SK-N-SH (cell line): ENCODE measurements at regions not wholly inside any gene's neighbourhood (a gene's known extent, or its start where the extent isn't known, plus 50 kb on each side); places are given as distances from the start of the nearest gene placed in this dataset.
A peak's percentile ranks its signal among the peaks of the same experiment; 100 is the strongest.

Experiments used
- CTCF ChIA-PET: fragments of 300-600, 350-600 bp; formaldehyde crosslinking; extraction: SDS; loops from one replicate; lab custom pipeline; 2021; lab: Yijun Ruan, JAX
- POLR2A ChIA-PET: fragments of 350-600 bp; sonication (Branson Sonifier 250); formaldehyde crosslinking; extraction: SDS; loops from one replicate; lab custom pipeline; 2020; ENCODE audit warnings: antibody characterized with exemption, inconsistent platforms; lab: Yijun Ruan, JAX
- DNase-seq: peaks from one replicate; pipeline ENCODE4 v3.0.0; 2012
- H2AFZ ChIP-seq: fragments of 200-600 bp; sonication (generic); 2 replicates; pipeline ENCODE4 v1.8.1; 2016; ENCODE audit warnings: antibody characterized with exemption, mild to moderate bottlenecking, low read depth
- H3F3A ChIP-seq: fragments of 200-600 bp; sonication (generic); replicated peaks from 2 replicates; pipeline ENCODE3; 2016; ENCODE audit warnings: antibody characterized with exemption, mild to moderate bottlenecking; ENCODE audit not compliant: insufficient read depth
- H3K27ac ChIP-seq, 2 experiments: fragments of 200-500 bp in 1 of 2; fragments of 200-600 bp in 1 of 2; sonication (Bioruptor generic) in 1 of 2; sonication (generic), shearing (Covaris generic) in 1 of 2; 2 replicates each; pipeline versions ENCODE4 v1.5.1 to v1.6.1; 2014 to 2016; ENCODE audit warnings: low read depth in 2 of 2, inconsistent platforms in 1 of 2, low read length in 1 of 2, mild to moderate bottlenecking in 1 of 2, mixed read lengths in 1 of 2
- H3K27me3 ChIP-seq: fragments of 200-600 bp; sonication (generic), shearing (Covaris generic); 2 replicates; pipeline ENCODE4 v1.6.1; 2016; ENCODE audit warnings: mixed run types; ENCODE audit not compliant: insufficient read depth
- H3K36me3 ChIP-seq, 2 experiments: fragments of 200-500 bp in 1 of 2; fragments of 200-600 bp in 1 of 2; sonication (Bioruptor generic) in 1 of 2; sonication (generic) in 1 of 2; replicated peaks in 1 of 2; 2 replicates each; pipeline versions ENCODE3 to v1.5.1; 2014 to 2016; ENCODE audit warnings: low read length in 1 of 2, mild to moderate bottlenecking in 1 of 2; ENCODE audit not compliant: insufficient read depth in 2 of 2, control insufficient read depth in 1 of 2
- H3K4me1 ChIP-seq, 2 experiments: fragments of 200-500 bp in 1 of 2; fragments of 200-600 bp in 1 of 2; sonication (Bioruptor generic) in 1 of 2; sonication (generic), shearing (Covaris generic) in 1 of 2; 2 replicates each; pipeline versions ENCODE4 v1.5.1 to v1.6.1; 2014 to 2016; ENCODE audit warnings: low read depth in 1 of 2, low read length in 1 of 2, mixed run types in 1 of 2; ENCODE audit not compliant: insufficient read depth in 2 of 2, control insufficient read depth in 1 of 2
- H3K4me2 ChIP-seq: fragments of 200-600 bp; sonication (generic), shearing (Covaris generic); 2 replicates; pipeline ENCODE4 v1.6.1; 2017; ENCODE audit warnings: mixed run types
- H3K4me3 ChIP-seq, 2 experiments: fragments of 200-500 bp in 1 of 2; fragments of 200-600 bp in 1 of 2; sonication (Bioruptor generic) in 1 of 2; sonication (generic), shearing (Covaris generic) in 1 of 2; 2 replicates each; pipeline versions ENCODE4 v1.5.1 to v1.8.1; 2014 to 2016; ENCODE audit warnings: low read depth in 2 of 2, inconsistent platforms in 1 of 2, low read length in 1 of 2, mild to moderate bottlenecking in 1 of 2, mixed read lengths in 1 of 2, moderate library complexity in 1 of 2
- H3K79me2 ChIP-seq: fragments of 200-600 bp; sonication (generic); 2 replicates; pipeline ENCODE4 v1.8.1; 2017; ENCODE audit warnings: mild to moderate bottlenecking; ENCODE audit not compliant: insufficient read depth
- H3K9ac ChIP-seq: fragments of 200-600 bp; sonication (generic); 2 replicates; pipeline ENCODE4 v1.6.1; 2017; ENCODE audit warnings: mixed run types
- H3K9me2 ChIP-seq: fragments of 200-600 bp; sonication (generic); 2 replicates; pipeline ENCODE4 v1.6.1; 2017; ENCODE audit warnings: mixed run types
- H3K9me3 ChIP-seq: fragments of 200-600 bp; sonication (generic); 2 replicates; pipeline ENCODE4 v1.6.1; 2017; ENCODE audit warnings: mixed run types, mild to moderate bottlenecking, moderate library complexity
- H4K20me1 ChIP-seq: fragments of 200-600 bp; sonication (generic); 2 replicates; pipeline ENCODE4 v1.6.1; 2017; ENCODE audit warnings: mild to moderate bottlenecking, mixed run types; ENCODE audit not compliant: insufficient read depth
- EP300 ChIP-seq, 2 experiments: IDR thresholded peaks; 2 replicates each; pipeline versions ENCODE4 v1.4.0 to v1.6.1; 2012; ENCODE audit warnings: borderline replicate concordance in 1 of 2, low read depth in 1 of 2, low read length in 1 of 2
- FOSL2 ChIP-seq: IDR thresholded peaks from 2 replicates; pipeline ENCODE4 v1.4.0; 2012; ENCODE audit warnings: low read depth, mild to moderate bottlenecking, moderate library complexity, borderline replicate concordance
- IRF3 ChIP-seq: fragments of 150-350 bp; IDR thresholded peaks from 2 replicates; pipeline ENCODE4 v1.6.1; 2016; ENCODE audit warnings: mild to moderate bottlenecking, low read depth, low read length
- JUND ChIP-seq: IDR thresholded peaks from 2 replicates; pipeline ENCODE4 v1.4.0; 2012
- PBX3 ChIP-seq: IDR thresholded peaks from 2 replicates; pipeline ENCODE4; 2012
- RAD21 ChIP-seq: IDR thresholded peaks from 2 replicates; pipeline ENCODE4 v1.6.1; 2012; ENCODE audit warnings: mild to moderate bottlenecking, low read length
- SMC3 ChIP-seq: IDR thresholded peaks from 2 replicates; pipeline ENCODE4 v1.6.1; 2012; ENCODE audit warnings: low read depth, low read length, improper control_type of control experiment
- TCF12 ChIP-seq: IDR thresholded peaks from 2 replicates; pipeline ENCODE4 v1.4.0; 2012
- TEAD4 ChIP-seq: IDR thresholded peaks from 2 replicates; pipeline ENCODE4 v1.4.0; 2012; ENCODE audit warnings: mild to moderate bottlenecking, borderline replicate concordance; ENCODE audit not compliant: insufficient read depth
- USF1 ChIP-seq: IDR thresholded peaks from 2 replicates; pipeline ENCODE4 v1.4.0; 2012; ENCODE audit warnings: low read depth, borderline replicate concordance
- YY1 ChIP-seq: IDR thresholded peaks from 2 replicates; pipeline ENCODE4 v1.4.0; 2012; ENCODE audit warnings: low read depth, mild to moderate bottlenecking
- WGBS: methylation state at CpG from one replicate; pipeline ENCODE4 v1.1.6; 2017; ENCODE audit warnings: low lambda C conversion rate; 5-methylcytosine and 5-hydroxymethylcytosine counted together

GRCh38 chr15:88989578-88989977, 76.4 kb upstream of the MFGE8 start:
- H3K4me2 ChIP-seq, result peak overlapping the region; percentile 54
- H3K27ac ChIP-seq, result peak overlapping the region; percentile 58 to 73; a peak in 3 of 4 replicates
- no peaks in the 10 kb centered on the region for H4K20me1 ChIP-seq
- H3K4me3 ChIP-seq, result no peak overlapping the region; a peak in 1 of 4 replicates
- no peak for DNase-seq
- no peaks in the 10 kb centered on the region for H3K27me3 ChIP-seq
- CTCF ChIA-PET, result interaction anchor here (0.7 to 2.2 kb wide), 4 partner anchors 9 to 182 kb away, joined by 3 to 5 read pairs (median 4); no protein-coding TSS in a partner anchor
- H3F3A ChIP-seq, result peaks cover 20% of the 10 kb centered on the region
- no peak overlapping the region for H3K9ac ChIP-seq
- POLR2A ChIA-PET, result no interaction called here
- TF ChIP-seq TEAD4, result peak; percentile 49; the same call in 1 of the 2 replicates
- peak; percentile 74 for TF ChIP-seq FOSL2
- TF ChIP-seq JUND, result peak; percentile 52
- no peak for TF ChIP-seq RAD21
- no peak for TF ChIP-seq IRF3
- TF ChIP-seq PBX3, result 0 out of 2 replicates have a peak, but pooled peaks have one; percentile 15
- peak; percentile 54; the same call in 1 of the 2 replicates for TF ChIP-seq TCF12
- peak in 1 of 2 experiments; percentile 16; a peak in 1 of 4 replicates for TF ChIP-seq EP300 (IDR thresholded peaks at IDR 0.05; ENCODE audit: borderline replicate concordance in 1 of 2, low read depth in 1 of 2, low read length in 1 of 2)
- H3K9me3 ChIP-seq, result no peaks in the 10 kb centered on the region
- H3K4me1 ChIP-seq, result peaks cover 0 to 19% of the 10 kb centered on the region in 2 experiments; a peak in 1 of 4 replicates
- 44% methylated on average over 5 of the region's 5 CpGs for WGBS
- no peaks in the 10 kb centered on the region for H3K79me2 ChIP-seq
- H3K36me3 ChIP-seq, result no peaks in the 10 kb centered on the region
- peak overlapping the region; percentile 45; the same call in 1 of the 2 replicates for H2AFZ ChIP-seq
- no peaks in the 10 kb centered on the region for H3K9me2 ChIP-seq

DNA sequence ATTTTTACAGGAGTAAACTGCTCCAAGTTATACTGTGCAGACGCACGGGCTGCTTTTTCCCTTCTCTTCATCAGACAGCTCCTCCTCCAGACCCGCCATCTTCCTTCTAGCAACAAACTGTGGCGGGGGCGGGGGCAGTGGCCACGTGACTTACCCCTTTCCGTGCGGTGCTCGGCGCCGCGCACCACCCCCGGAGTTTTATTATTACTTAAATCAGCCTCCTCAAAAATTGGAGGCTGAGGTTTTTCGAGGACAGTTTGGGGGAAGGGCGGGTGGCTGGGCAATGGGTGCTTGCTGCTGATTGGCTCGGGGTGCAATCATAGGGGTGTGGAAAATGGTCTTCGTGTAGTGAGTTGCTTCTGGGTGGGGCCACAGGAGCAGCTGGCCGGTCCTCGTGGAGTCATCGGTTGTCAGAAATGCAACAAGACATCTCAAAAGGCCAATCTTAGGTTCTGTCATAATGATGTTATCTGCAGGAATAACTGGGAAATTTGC, 77.1 kb upstream of the MFGE8 start:
- peak overlapping the region in 1 of 2 experiments; percentile 28; a peak in 3 of 4 replicates for H3K4me3 ChIP-seq
- CTCF ChIA-PET, result interaction anchor here (1.3 to 1.4 kb wide), 2 partner anchors 27 to 85 kb away, joined by 4 to 5 read pairs; no protein-coding TSS in a partner anchor
- H3K27ac ChIP-seq, result peak overlapping the region; percentile 58 to 73; a peak in 3 of 4 replicates
- H3K79me2 ChIP-seq, result no peaks in the 10 kb centered on the region
- peak; percentile 43 for DNase-seq
- H3K9me2 ChIP-seq, result no peaks in the 10 kb centered on the region
- peak; percentile 41; the same call in 1 of the 2 replicates for TF ChIP-seq PBX3
- TF ChIP-seq USF1, result peak; percentile 75
- TF ChIP-seq YY1, result peak; percentile 67; the same call in 1 of the 2 replicates
- TF ChIP-seq SMC3, result no peak
- H3K4me2 ChIP-seq, result peak overlapping the region; percentile 39
- no peaks in the 10 kb centered on the region for H3K36me3 ChIP-seq
- POLR2A ChIA-PET, result no interaction called here
- H2AFZ ChIP-seq, result peak overlapping the region; percentile 45; the same call in 1 of the 2 replicates
- H4K20me1 ChIP-seq, result no peaks in the 10 kb centered on the region
- 0 out of 2 replicates have a peak overlapping the region, but pooled peaks have one; percentile 16 for H3K9ac ChIP-seq
- H3K4me1 ChIP-seq, result peaks cover 0 to 19% of the 10 kb centered on the region in 2 experiments; a peak in 1 of 4 replicates
- H3K9me3 ChIP-seq, result no peaks in the 10 kb centered on the region
- peaks cover 20% of the 10 kb centered on the region for H3F3A ChIP-seq
- 56% methylated on average over 20 of the region's 20 CpGs for WGBS
- H3K27me3 ChIP-seq, result no peaks in the 10 kb centered on the region
